OCI-LY1 (cell line): ENCODE measurements at regions not wholly inside any gene's neighbourhood (a gene's known extent, or its start where the extent isn't known, plus 50 kb on each side); places are given as distances from the start of the nearest gene placed in this dataset.

Experiments
- EZH2 ChIP-seq: fragments of 200-600 bp; sonication (generic), shearing (Covaris generic); IDR thresholded peaks from 2 replicates; pipeline ENCODE4 v1.8.0; 2017; ENCODE audit warnings: borderline replicate concordance, mixed run types, mild to moderate bottlenecking, antibody characterized with exemption, low read length, moderate library complexity, mixed read lengths
- TF ChIP-seq, protein P1 (sequence below): fragments of 200-600 bp; sonication (generic), shearing (Covaris generic); IDR thresholded peaks from 2 replicates; pipeline ENCODE4 v1.5.1; 2017; ENCODE audit warnings: mild to moderate bottlenecking, antibody characterized with exemption, low read length, moderate library complexity, mixed read lengths

DNA sequence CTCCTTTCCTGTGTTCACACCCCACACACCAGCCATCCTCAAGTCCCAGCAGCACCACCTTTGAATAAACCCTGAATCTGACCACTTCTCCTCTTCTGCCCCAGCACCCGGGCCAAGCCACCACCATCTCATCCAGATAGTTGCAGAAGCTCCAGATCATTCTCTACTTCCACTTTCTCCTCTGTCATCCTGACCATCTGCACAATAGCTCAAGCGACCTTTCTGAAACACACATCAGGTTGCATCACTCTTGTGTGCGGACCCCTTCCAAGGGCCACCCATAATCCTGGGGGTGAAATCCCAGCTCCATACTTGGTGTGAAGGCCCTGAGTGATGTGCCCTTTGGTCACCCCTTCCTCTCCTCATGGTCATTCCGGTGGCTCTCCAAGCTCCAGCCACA lies 187.4 kb upstream of the GALNT17 start:
- TF ChIP-seq, protein P1, sequence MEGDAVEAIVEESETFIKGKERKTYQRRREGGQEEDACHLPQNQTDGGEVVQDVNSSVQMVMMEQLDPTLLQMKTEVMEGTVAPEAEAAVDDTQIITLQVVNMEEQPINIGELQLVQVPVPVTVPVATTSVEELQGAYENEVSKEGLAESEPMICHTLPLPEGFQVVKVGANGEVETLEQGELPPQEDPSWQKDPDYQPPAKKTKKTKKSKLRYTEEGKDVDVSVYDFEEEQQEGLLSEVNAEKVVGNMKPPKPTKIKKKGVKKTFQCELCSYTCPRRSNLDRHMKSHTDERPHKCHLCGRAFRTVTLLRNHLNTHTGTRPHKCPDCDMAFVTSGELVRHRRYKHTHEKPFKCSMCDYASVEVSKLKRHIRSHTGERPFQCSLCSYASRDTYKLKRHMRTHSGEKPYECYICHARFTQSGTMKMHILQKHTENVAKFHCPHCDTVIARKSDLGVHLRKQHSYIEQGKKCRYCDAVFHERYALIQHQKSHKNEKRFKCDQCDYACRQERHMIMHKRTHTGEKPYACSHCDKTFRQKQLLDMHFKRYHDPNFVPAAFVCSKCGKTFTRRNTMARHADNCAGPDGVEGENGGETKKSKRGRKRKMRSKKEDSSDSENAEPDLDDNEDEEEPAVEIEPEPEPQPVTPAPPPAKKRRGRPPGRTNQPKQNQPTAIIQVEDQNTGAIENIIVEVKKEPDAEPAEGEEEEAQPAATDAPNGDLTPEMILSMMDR, result no peak
- no peak for TF ChIP-seq EZH2
